ENCODE measurements at regions not wholly inside any gene's neighbourhood (a gene's known extent, or its start where the extent isn't known, plus 50 kb on each side); places are given as distances from the start of the nearest gene placed in this dataset.

DNA sequence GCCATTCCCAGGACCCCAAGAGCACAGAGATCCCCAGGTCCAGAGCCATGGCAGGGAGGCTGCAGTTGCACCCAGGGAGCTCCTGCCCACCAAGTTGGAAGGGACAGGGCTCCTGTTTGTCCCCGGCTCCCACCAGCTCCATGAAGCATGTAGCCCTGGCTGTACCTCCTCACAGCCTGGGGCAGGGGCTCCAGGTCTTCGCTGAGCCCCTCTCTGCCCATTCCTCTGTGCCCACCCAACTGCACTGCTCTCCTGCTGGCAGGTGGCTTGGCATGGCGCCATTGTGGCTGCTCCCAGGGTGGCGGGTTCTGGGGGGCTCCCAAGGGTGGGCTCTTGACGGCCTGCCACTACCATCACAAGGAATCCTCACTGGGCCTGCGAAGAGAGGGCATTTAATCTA, 197.5 kb upstream of the DAB2 start:
- no peaks in the 10 kb centered on the region for H3K27me3 ChIP-seq (replicated peaks; ENCODE audit: insufficient read depth, low read length)
- H3K4me3 ChIP-seq (ENCODE audit: low read length) = no peak overlapping the region
- H3K9ac ChIP-seq (ENCODE audit: low read length) = no peak overlapping the region
- no peaks in the 10 kb centered on the region for H4K20me1 ChIP-seq (ENCODE audit: insufficient read depth, low read length)
- H3K4me1 ChIP-seq (ENCODE audit: low read length) = no peaks in the 10 kb centered on the region
- no peak overlapping the region for H3K4me2 ChIP-seq (ENCODE audit: low read depth, low read length)
- no peaks in the 10 kb centered on the region for H3K9me2 ChIP-seq (replicated peaks; ENCODE audit: insufficient read depth, low read length)
- no peaks in the 10 kb centered on the region for H3K36me3 ChIP-seq (replicated peaks; ENCODE audit: insufficient read depth, low read length)
- no peaks in the 10 kb centered on the region for H3K9me3 ChIP-seq (replicated peaks; ENCODE audit: insufficient read depth, low read length)
- no peak overlapping the region for H2AFZ ChIP-seq (ENCODE audit: low read length)
- no peak overlapping the region for H3K27ac ChIP-seq (ENCODE audit: low read length)
- no peaks in the 10 kb centered on the region for H3F3A ChIP-seq (ENCODE audit: insufficient read depth, low read length)
- no peak for TF ChIP-seq EZH2phosphoT487 (IDR thresholded peaks at IDR 0.05; ENCODE audit: low read length)
- TF ChIP-seq EZH2 (optimal IDR thresholded peaks at IDR 0.05; ENCODE audit: low read depth, low read length) = no peak
- TF ChIP-seq, protein P1, sequence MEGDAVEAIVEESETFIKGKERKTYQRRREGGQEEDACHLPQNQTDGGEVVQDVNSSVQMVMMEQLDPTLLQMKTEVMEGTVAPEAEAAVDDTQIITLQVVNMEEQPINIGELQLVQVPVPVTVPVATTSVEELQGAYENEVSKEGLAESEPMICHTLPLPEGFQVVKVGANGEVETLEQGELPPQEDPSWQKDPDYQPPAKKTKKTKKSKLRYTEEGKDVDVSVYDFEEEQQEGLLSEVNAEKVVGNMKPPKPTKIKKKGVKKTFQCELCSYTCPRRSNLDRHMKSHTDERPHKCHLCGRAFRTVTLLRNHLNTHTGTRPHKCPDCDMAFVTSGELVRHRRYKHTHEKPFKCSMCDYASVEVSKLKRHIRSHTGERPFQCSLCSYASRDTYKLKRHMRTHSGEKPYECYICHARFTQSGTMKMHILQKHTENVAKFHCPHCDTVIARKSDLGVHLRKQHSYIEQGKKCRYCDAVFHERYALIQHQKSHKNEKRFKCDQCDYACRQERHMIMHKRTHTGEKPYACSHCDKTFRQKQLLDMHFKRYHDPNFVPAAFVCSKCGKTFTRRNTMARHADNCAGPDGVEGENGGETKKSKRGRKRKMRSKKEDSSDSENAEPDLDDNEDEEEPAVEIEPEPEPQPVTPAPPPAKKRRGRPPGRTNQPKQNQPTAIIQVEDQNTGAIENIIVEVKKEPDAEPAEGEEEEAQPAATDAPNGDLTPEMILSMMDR (IDR thresholded peaks at IDR 0.05; ENCODE audit: low read length) = no peak
- no peak for DNase-seq
- H3K79me2 ChIP-seq (ENCODE audit: low read length) = no peaks in the 10 kb centered on the region

DNA sequence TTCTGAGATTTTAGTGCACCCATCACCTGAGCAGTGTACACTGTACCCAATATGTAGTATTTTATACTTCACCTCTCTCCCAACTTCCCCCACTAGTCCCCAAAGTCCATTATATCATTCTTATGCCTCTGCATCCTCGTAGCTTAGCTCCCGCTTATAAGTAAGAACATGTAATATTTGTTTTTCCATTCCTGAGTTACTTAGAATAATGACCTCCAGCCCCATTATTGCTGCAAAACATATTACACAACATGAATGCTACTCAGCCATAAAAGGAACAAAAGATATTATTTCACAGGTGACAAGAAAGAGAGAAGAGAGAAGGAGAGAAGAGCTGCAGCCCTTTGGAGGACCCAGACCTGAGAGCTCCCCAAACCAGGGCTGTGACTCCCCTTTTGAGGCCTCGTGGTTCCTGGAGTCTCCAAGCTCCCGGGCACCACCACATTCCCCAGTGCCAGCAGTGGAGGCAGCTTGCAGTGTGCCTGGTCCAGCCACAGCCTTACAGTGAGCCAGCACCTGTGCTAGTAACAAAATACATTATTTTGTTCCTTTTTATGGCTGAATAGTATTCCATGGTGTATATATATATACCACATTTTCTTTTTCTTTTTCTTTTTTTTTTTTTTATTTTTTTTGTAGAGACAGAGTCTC, 194.5 kb upstream of the DAB2 start:
- H3K9me2 ChIP-seq (replicated peaks; ENCODE audit: insufficient read depth, low read length) = no peaks in the 10 kb centered on the region
- DNase-seq = no peak
- H3K4me3 ChIP-seq (ENCODE audit: low read length) = no peak overlapping the region
- no peaks in the 10 kb centered on the region for H3K36me3 ChIP-seq (replicated peaks; ENCODE audit: insufficient read depth, low read length)
- H4K20me1 ChIP-seq (ENCODE audit: insufficient read depth, low read length) = no peaks in the 10 kb centered on the region
- no peak overlapping the region for H3K9ac ChIP-seq (ENCODE audit: low read length)
- H3K4me1 ChIP-seq (ENCODE audit: low read length) = no peaks in the 10 kb centered on the region
- no peaks in the 10 kb centered on the region for H3K79me2 ChIP-seq (ENCODE audit: low read length)
- no peak overlapping the region for H3K4me2 ChIP-seq (ENCODE audit: low read depth, low read length)
- no peaks in the 10 kb centered on the region for H3K9me3 ChIP-seq (replicated peaks; ENCODE audit: insufficient read depth, low read length)
- no peak overlapping the region for H2AFZ ChIP-seq (ENCODE audit: low read length)
- H3K27me3 ChIP-seq (replicated peaks; ENCODE audit: insufficient read depth, low read length) = no peaks in the 10 kb centered on the region
- no peaks in the 10 kb centered on the region for H3F3A ChIP-seq (ENCODE audit: insufficient read depth, low read length)
- TF ChIP-seq EZH2 (optimal IDR thresholded peaks at IDR 0.05; ENCODE audit: low read depth, low read length) (no peak), EZH2phosphoT487 (IDR thresholded peaks at IDR 0.05; ENCODE audit: low read length) (no peak)
- TF ChIP-seq, protein P1 (IDR thresholded peaks at IDR 0.05; ENCODE audit: low read length) = no peak
- H3K27ac ChIP-seq (ENCODE audit: low read length) = no peak overlapping the region

DNA sequence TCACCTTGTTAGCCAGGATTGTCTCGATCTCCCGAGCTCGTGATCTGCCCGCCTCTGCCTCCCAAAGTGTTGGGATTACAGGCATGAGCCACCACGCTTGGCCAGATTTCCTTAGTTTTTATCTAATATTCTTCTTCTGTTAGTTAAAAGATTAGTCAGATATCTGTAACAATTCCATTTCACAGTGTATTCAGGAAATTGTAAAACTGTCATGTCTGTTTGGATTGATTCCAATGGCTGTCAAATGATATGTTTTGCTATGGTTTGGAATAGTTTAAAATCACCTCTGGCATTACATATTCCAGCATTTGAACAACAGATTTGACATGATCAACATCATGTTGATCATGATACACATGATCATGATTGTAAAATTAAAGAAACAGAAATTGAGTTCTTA, 193.6 kb upstream of the DAB2 start:
- Histone ChIP-seq H3K4me3 (ENCODE audit: low read length) (no peak overlapping the region), H3K4me1 (ENCODE audit: low read length) (no peaks in the 10 kb centered on the region), H3K36me3 (replicated peaks; ENCODE audit: insufficient read depth, low read length) (no peaks in the 10 kb centered on the region), H3K27ac (ENCODE audit: low read length) (no peak overlapping the region), H3K27me3 (replicated peaks; ENCODE audit: insufficient read depth, low read length) (no peaks in the 10 kb centered on the region), H3K9me2 (replicated peaks; ENCODE audit: insufficient read depth, low read length) (no peaks in the 10 kb centered on the region), H4K20me1 (ENCODE audit: insufficient read depth, low read length) (no peaks in the 10 kb centered on the region), H3F3A (ENCODE audit: insufficient read depth, low read length) (no peaks in the 10 kb centered on the region), H3K9me3 (replicated peaks; ENCODE audit: insufficient read depth, low read length) (no peaks in the 10 kb centered on the region), H3K9ac (ENCODE audit: low read length) (no peak overlapping the region), H3K4me2 (ENCODE audit: low read depth, low read length) (no peak overlapping the region), H2AFZ (ENCODE audit: low read length) (no peak overlapping the region), H3K79me2 (ENCODE audit: low read length) (no peaks in the 10 kb centered on the region)
- no peak for DNase-seq
- TF ChIP-seq EZH2 (optimal IDR thresholded peaks at IDR 0.05; ENCODE audit: low read depth, low read length) (no peak), EZH2phosphoT487 (IDR thresholded peaks at IDR 0.05; ENCODE audit: low read length) (no peak)
- TF ChIP-seq, protein P1 (IDR thresholded peaks at IDR 0.05; ENCODE audit: low read length) = no peak

Data from MM.1S (cell line).